ENCODE measurements at regions not wholly inside any gene's neighbourhood (a gene's known extent, or its start where the extent isn't known, plus 50 kb on each side); places are given as distances from the start of the nearest gene placed in this dataset.

GRCh38 chr2:133975676-133976428 lies 278.0 kb upstream of the MGAT5 start:
- TF ChIP-seq ASH2L (IDR thresholded peaks at IDR 0.05; ENCODE audit: borderline replicate concordance, low read depth) (no peak), EP300 (IDR thresholded peaks at IDR 0.05; ENCODE audit: borderline replicate concordance in 1 of 2, control insufficient read depth in 1 of 2, low read depth in 2 of 2, low read length in 2 of 2) (no peak), NFIC (IDR thresholded peaks at IDR 0.05; ENCODE audit: low read depth, low read length) (no peak), POLR2A (IDR thresholded peaks at IDR 0.05; ENCODE audit: low read depth, low read length) (no peak)

Data from GM12878 (cell line).